ENCODE measurements at regions not wholly inside any gene's neighbourhood (a gene's known extent, or its start where the extent isn't known, plus 50 kb on each side); places are given as distances from the start of the nearest gene placed in this dataset.

DNA sequence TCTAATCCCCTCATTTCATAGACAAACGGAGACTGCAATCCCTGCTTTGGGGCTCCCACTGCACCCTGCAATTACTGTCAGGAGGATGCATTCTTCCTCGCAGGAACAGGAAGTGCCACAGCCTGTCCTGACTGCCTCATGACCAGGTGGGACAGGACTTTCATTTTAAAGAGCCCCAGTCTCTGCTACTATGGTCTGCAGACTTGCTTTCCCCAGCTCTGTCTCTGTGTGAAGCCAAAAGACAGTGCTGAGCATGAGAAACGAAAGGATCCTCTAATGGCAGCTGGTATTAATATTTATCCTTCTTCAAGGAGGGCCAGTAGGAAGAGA lies 60.0 kb upstream of the PNMA1 start:
- no peak overlapping the region for H3K27ac ChIP-seq (ENCODE audit: extremely low read depth, low read depth, low read length)
- CTCF ChIA-PET = interaction anchor here (1.5 kb wide), 1 partner anchor 9 kb away, joined by 4 read pairs; no protein-coding TSS in a partner anchor
- POLR2A ChIA-PET = no interaction called here
- no peaks in the 10 kb centered on the region for H3K9me3 ChIP-seq (ENCODE audit: control insufficient read depth, insufficient read depth, low read depth, low read length)
- H3K4me1 ChIP-seq (ENCODE audit: control insufficient read depth, insufficient read depth, low read length) = peaks cover 13% of the 10 kb centered on the region
- no peaks in the 10 kb centered on the region for H3K36me3 ChIP-seq (ENCODE audit: control insufficient read depth in 2 of 2, insufficient read depth in 1 of 2, low read length in 2 of 2)
- no peak overlapping the region for H3K4me3 ChIP-seq (ENCODE audit: low read depth, low read length)
- TF ChIP-seq ZNF473 (tag by site-specific recombination; IDR thresholded peaks at IDR 0.05) = no peak
- no peak for TF ChIP-seq ZNF623 (tag by site-specific recombination; IDR thresholded peaks at IDR 0.05)
- TF ChIP-seq ZNF18 (tag by site-specific recombination; IDR thresholded peaks at IDR 0.05) = no peak
- no peak for TF ChIP-seq ZNF776 (tag by site-specific recombination; IDR thresholded peaks at IDR 0.05; ENCODE audit: borderline replicate concordance)
- TF ChIP-seq ZNF138 (tag by site-specific recombination; IDR thresholded peaks at IDR 0.05; ENCODE audit: borderline replicate concordance) = no peak
- TF ChIP-seq ZNF791 (tag by site-specific recombination; IDR thresholded peaks at IDR 0.05) = no peak
- TF ChIP-seq ZNF121 (tag by site-specific recombination; IDR thresholded peaks at IDR 0.05) = no peak

- H3K27ac ChIP-seq (ENCODE audit: extremely low read depth, low read depth, low read length) = no peak overlapping the region
- ChIA-PET POLR2A (interaction anchor here (2.7 kb wide), 1 partner anchor 14 kb away, joined by 10 read pairs; a partner anchor contains a TSS), CTCF (interaction anchor here (0.6 kb wide), 1 partner anchor 302 kb away, joined by 4 read pairs; no protein-coding TSS in a partner anchor)
- H3K4me1 ChIP-seq (ENCODE audit: control insufficient read depth, insufficient read depth, low read length) = peaks cover 13% of the 10 kb centered on the region
- no peaks in the 10 kb centered on the region for H3K9me3 ChIP-seq (ENCODE audit: control insufficient read depth, insufficient read depth, low read depth, low read length)
- H3K4me3 ChIP-seq (ENCODE audit: low read depth, low read length) = no peak overlapping the region
- no peaks in the 10 kb centered on the region for H3K36me3 ChIP-seq (ENCODE audit: control insufficient read depth in 2 of 2, insufficient read depth in 1 of 2, low read length in 2 of 2)
- TF ChIP-seq ZBTB10 (tag by site-specific recombination; IDR thresholded peaks at IDR 0.05) = no peak
- TF ChIP-seq ZIC2 (tag by site-specific recombination; IDR thresholded peaks at IDR 0.05) = no peak
- no peak for TF ChIP-seq HOXD13 (CRISPR knock-in tag; IDR thresholded peaks at IDR 0.05; ENCODE audit: borderline replicate concordance)
- no peak for TF ChIP-seq TRIM28 (IDR thresholded peaks at IDR 0.05; ENCODE audit: borderline replicate concordance, low read length)
- TF ChIP-seq, protein P1, sequence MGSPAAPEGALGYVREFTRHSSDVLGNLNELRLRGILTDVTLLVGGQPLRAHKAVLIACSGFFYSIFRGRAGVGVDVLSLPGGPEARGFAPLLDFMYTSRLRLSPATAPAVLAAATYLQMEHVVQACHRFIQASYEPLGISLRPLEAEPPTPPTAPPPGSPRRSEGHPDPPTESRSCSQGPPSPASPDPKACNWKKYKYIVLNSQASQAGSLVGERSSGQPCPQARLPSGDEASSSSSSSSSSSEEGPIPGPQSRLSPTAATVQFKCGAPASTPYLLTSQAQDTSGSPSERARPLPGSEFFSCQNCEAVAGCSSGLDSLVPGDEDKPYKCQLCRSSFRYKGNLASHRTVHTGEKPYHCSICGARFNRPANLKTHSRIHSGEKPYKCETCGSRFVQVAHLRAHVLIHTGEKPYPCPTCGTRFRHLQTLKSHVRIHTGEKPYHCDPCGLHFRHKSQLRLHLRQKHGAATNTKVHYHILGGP (tag by site-specific recombination; IDR thresholded peaks at IDR 0.05) = no peak
- no peak for TF ChIP-seq ZNF341 (tag by site-specific recombination; IDR thresholded peaks at IDR 0.05; ENCODE audit: low read depth)
- no peak for TF ChIP-seq ZNF600 (tag by site-specific recombination; IDR thresholded peaks at IDR 0.05)
- TF ChIP-seq ZNF623 (tag by site-specific recombination; IDR thresholded peaks at IDR 0.05) = no peak
- TF ChIP-seq ZNF169 (tag by site-specific recombination; IDR thresholded peaks at IDR 0.05) = no peak
- TF ChIP-seq, protein P2, sequence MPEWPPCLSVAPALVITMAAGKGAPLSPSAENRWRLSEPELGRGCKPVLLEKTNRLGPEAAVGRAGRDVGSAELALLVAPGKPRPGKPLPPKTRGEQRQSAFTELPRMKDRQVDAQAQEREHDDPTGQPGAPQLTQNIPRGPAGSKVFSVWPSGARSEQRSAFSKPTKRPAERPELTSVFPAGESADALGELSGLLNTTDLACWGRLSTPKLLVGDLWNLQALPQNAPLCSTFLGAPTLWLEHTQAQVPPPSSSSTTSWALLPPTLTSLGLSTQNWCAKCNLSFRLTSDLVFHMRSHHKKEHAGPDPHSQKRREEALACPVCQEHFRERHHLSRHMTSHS (tag by site-specific recombination; IDR thresholded peaks at IDR 0.05) = no peak
- no peak for TF ChIP-seq FEZF1 (tag by site-specific recombination; IDR thresholded peaks at IDR 0.05)
These were observed 59.5 kb upstream of the PNMA1 start for GRCh38 chr14:73773441-73774240.
